Nucleus accumbens (tissue), 56 donors: ENCODE measurements at regions not wholly inside any gene's neighbourhood (a gene's known extent, or its start where the extent isn't known, plus 50 kb on each side); places are given as distances from the start of the nearest gene placed in this dataset.
"Not testable (repeated sequence)": the region's sequence is repeated elsewhere in the genome, so short reads cannot be mapped to it uniquely, and the experiment has no call there.

ENCODE experiments used
- DNase-seq, 56 donors: peaks; one replicate each; lab custom pipeline; 2025; lab: John Stamatoyannopoulos, UW

GRCh38 chr13:50153876-50154275, 138.6 kb downstream of the KCNRG start:
- DNase-seq = no peak

DNA sequence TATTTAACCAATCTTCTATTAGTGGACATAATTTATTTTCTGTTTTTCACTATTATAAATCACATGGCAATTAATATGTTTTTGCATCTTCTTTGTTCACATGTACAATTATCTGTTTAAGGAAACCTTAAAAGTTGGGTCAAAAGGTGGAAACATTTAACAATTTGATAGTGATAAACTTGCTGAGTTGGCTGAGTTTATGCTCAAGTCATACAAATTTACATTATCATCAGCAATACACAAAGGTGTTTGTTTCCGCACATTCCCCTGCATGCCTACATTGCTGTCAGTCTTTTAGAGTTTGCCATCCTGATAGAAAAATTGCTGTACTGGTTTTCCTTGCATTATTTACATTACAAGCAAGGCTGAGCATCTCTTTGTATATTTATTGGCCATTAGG, 139.5 kb downstream of the KCNRG start:
- DNase-seq = no peak

- DNase-seq = no peak
Observed at GRCh38 chr13:50156140-50156539, 140.9 kb downstream of the KCNRG start.

- no peak for DNase-seq
Observed at GRCh38 chr13:50156561-50157127, 141.4 kb downstream of the KCNRG start.

GRCh38 chr13:50158385-50159165, 143.3 kb downstream of the KCNRG start:
- no peak for DNase-seq

- no peak for DNase-seq
Observed at GRCh38 chr13:50159607-50160006, 144.4 kb downstream of the KCNRG start.

DNA sequence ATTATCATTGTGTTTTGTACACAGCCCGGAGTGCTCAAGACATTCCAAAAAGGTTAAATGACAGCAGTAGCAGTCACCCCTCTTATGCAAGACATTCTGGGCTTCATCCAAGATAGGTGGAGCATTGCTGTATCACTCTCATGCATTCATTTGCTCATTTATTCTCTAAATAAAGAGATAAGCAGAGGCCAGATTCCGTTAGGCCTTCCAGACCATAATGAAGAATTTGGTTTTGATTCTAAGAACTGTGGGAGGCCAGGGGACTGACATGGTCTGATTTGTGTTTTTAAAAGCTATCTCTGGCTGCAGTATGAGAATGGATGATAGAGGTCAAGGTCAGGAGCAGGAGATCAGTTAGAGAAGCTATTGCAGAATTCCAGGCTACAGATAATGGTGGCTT, 145.8 kb downstream of the KCNRG start:
- no peak for DNase-seq

DNA sequence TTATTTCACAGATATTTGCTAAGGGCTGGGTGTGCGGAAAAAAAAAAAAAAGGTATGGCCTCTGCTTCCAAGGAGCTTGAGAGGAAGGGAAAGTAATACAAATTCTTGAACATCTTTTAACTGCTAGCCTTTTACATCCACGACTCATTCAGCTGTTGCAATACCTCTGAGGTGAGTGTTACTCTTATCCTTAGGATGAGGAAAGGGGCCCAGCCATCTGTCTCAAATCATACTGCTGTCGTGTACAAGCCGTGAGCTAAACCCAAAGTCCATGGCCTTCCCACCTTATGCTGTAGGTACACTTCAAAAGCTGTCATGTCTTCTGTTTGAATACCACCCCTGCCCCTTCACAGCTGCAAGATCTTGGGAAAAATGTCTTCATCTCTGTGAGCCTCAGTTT, 146.8 kb downstream of the KCNRG start:
- no peak for DNase-seq

DNA sequence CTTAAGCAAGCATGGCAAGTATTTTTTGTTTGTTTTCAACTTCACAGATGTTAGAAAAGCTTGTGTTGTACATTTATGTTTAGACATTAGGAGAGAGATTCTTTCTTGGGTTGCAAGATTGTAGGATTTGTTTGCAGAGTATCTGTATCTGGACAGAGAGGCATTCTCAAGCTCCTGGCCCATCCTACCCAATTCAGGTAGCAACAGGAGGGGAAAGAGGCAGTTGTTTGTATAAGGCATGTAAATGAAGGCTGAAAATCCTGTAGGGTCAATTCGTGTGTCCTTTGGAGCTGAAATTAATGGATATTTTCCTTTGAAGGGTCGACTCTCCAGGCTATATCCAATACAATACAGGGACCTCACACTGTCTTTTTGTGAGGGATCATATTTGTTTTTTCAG, 147.3 kb downstream of the KCNRG start:
- no peak for DNase-seq

- DNase-seq = no peak
Observed at GRCh38 chr13:50167224-50167947, 152.1 kb downstream of the KCNRG start.

DNA sequence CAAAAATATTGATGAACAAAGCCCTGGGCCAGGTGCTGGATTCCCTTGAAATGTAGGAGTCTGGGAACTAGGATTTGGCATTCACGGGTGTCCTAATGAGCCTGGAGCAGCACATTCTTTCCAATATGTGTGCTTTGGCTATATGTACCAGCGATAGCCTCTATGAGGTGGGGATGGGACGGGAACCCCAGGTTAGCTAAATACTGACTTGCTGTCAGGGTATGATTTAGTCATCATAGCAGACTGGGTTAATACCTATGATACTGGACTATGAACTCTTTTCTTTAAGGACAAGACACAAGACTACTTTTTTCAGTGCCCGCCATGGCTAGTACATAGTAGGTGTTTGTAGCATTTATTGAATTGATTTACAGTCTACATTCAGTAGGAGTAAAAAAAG, 152.7 kb downstream of the KCNRG start:
- DNase-seq = no peak

GRCh38 chr13:50168786-50169185, 153.5 kb downstream of the KCNRG start:
- no peak for DNase-seq

GRCh38 chr13:50170447-50171037, 155.3 kb downstream of the KCNRG start:
- DNase-seq = no peak

GRCh38 chr13:50171590-50172282, 156.5 kb downstream of the KCNRG start:
- peak in 2 of 56 donors; percentile 0 to 1 for DNase-seq

DNA sequence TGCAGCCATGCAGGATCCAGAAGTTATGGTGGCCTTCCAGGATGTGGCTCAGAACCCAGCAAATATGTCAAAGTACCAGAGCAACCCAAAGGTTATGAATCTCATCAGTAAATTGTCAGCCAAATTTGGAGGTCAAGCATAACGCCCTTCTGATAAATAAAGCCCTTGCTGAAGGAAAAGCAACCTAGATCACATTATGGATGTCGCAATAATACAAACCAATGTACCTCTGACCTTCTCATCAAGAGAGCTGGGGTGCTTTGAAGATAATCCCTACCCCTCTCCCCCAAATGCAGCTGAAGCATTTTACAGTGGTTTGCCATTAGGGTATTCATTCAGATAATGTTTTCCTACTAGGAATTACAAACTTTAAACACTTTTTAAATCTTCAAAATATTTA, 157.8 kb downstream of the KCNRG start:
- DNase-seq = not testable (repeated sequence)

- no peak for DNase-seq
Observed at GRCh38 chr13:50174630-50175029, 159.4 kb downstream of the KCNRG start.

DNA sequence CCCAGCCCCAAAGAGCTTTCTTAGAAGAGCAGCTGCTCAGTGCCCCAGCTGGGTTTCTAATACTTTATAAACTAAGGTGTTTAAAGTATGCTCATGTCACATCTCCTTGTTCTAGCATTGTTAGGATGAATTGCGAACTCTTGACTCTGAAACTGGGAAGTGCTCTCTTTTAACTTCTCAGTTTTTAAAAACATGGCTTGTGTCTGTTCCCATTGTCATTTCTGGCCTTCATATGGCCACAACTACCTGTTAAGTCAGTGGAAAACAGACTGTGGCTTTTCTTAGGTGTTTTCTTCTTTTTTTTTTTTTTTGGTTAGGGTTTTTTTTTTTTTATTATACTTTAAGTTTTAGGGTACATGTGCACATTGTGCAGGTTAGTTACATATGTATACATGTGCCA, 164.7 kb downstream of the KCNRG start:
- DNase-seq = no peak

DNA sequence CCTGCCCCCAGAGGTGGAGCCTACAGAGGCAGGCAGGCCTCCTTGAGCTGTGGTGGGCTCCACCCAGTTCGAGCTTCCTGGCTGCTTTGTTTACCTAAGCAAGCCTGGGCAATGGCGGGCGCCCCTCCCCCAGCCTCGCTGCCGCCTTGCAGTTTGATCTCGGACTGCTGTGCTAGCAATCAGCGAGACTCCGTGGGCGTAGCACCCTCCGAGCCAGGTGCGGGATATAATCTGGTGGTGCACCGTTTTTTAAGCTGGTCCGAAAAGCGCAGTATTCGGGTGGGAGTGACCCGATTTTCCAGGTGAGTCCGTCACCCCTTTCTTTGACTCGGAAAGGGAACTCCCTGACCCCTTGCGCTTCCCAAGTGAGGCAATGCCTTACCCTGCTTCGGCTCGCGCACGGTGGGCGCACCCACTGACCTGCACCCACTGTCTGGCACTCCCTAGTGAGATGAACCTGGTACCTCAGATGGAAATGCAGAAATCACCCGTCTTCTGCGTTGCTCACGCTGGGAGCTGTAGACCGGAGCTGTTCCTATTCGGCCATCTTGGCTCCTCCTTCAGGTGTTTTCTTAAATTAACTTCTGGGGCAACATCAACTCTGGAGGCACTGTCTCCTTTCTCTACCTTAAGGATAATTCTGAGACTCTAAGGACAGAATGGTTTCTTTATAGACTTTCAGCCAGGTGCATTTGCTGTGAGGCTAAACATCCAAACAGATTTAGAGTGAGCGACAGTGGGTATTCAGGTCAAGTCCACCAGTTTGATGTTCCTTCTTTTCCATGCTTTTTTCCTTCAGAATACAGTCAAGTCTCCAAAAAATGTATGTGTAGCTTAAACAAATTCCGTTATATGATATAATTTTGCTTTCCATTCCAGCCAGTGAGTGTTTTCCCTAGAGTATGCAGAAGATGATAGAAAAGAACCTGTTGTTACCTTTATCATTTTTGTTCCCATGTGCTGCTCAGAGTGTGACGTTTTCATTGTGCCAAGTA, 170.8 kb downstream of the KCNRG start:
- DNase-seq = not testable (repeated sequence)

- DNase-seq = no peak
Observed at GRCh38 chr13:50187352-50188029, 172.2 kb downstream of the KCNRG start.
